ENCODE measurements at regions not wholly inside any gene's neighbourhood (a gene's known extent, or its start where the extent isn't known, plus 50 kb on each side); places are given as distances from the start of the nearest gene placed in this dataset.

DNA sequence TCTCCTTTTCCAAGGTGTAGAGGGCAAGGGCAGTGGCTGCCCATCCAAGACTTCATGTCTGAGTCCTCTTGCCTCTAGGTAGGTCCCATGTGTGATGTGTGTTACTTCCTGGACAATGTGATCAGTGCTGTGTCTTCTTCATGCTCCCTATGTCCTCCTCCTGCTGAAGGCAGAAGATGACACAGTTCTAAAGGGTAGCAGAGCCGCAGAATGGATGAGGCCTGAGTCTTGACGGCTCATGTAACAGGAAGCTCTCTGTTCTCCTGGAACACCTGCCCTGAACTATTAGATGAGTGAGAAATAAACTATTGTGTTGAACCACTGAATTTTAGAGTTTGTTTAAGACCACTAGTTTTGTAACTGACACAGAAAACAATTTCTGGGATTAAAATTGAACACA, 165.9 kb downstream of the NDFIP2 start:
- H3K9me3 ChIP-seq (replicated peaks in 1 of 2; ENCODE audit: control insufficient read depth in 2 of 2, insufficient read depth in 1 of 2, low read depth in 1 of 2, low read length in 2 of 2), result no peaks in the 10 kb centered on the region

DNA sequence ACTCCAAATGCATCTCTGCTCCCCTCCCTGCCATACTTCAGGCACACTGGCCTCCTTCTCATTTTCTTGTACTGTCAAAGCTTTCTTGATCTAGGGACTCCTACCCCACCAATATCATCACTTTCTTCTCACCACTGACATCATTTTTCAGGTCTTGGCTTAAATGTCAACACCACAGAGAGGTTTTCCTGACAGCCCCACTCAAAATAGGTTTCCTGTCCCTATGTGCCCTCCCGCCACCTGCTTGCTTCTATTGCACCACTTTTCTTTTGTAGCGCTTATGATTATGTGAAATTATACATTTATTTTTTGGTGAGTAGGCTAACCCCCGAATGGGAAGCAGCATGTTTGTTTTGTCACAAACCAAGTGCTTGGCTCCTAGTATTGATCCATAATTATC, 164.6 kb downstream of the NDFIP2 start:
- no CpG with 5 or more reads among the region's 3 CpGs for WGBS, 2 donors (ENCODE audit: extremely low coverage in 2 of 2, insufficient read length in 2 of 2, insufficient replicate concordance in 1 of 2)
- no peak for DNase-seq (ENCODE audit: low spot score)

More for the DNA sequence above, 165.9 kb downstream of the NDFIP2 start:
- no peaks in the 10 kb centered on the region for H3K79me1 ChIP-seq (ENCODE audit: low read depth, low read length)
- H3K4me1 ChIP-seq (ENCODE audit: control insufficient read depth in 2 of 2, insufficient read depth in 1 of 2, low read depth in 1 of 2, low read length in 2 of 2), result peaks cover 0 to 3% of the 10 kb centered on the region in 2 donors
- no peak overlapping the region for H3K4me3 ChIP-seq (ENCODE audit: low read length in 2 of 2)
- H2BK5ac ChIP-seq (ENCODE audit: low read length), result no peak overlapping the region
- no peak overlapping the region for H2BK15ac ChIP-seq (ENCODE audit: low read length)
- no peak overlapping the region for H2AFZ ChIP-seq (ENCODE audit: low read length)
- H3K4me2 ChIP-seq (ENCODE audit: insufficient read depth, low read length, poor library complexity, severe bottlenecking), result no peak overlapping the region
- H3K36me3 ChIP-seq (replicated peaks in 1 of 2; ENCODE audit: control insufficient read depth in 2 of 2, insufficient read depth in 2 of 2, low read length in 2 of 2), result no peaks in the 10 kb centered on the region
- H2AK5ac ChIP-seq (ENCODE audit: low read depth, low read length), result no peak overlapping the region
- no peaks in the 10 kb centered on the region for H3K27me3 ChIP-seq (ENCODE audit: control insufficient read depth in 3 of 3, insufficient read depth in 3 of 3, low read depth in 1 of 3, low read length in 3 of 3)
- H3K27ac ChIP-seq (replicated peaks; ENCODE audit: low read length), result no peak overlapping the region
- DNase-seq (ENCODE audit: low spot score), result no peak
- H3K9ac ChIP-seq (ENCODE audit: low read depth, low read length, poor library complexity), result no peak overlapping the region
- WGBS, 2 donors (ENCODE audit: extremely low coverage in 2 of 2, insufficient read length in 2 of 2, insufficient replicate concordance in 1 of 2), result no CpG with 5 or more reads among the region's 2 CpGs
- H2BK120ac ChIP-seq (ENCODE audit: low read depth, low read length), result no peak overlapping the region
- no peak overlapping the region for H3K23ac ChIP-seq (ENCODE audit: low read depth, low read length, poor library complexity)
- no peak overlapping the region for H3K14ac ChIP-seq (ENCODE audit: low read length)
- H2BK12ac ChIP-seq (ENCODE audit: low read length), result no peak overlapping the region
- no peak overlapping the region for H3K18ac ChIP-seq (ENCODE audit: low read length)
- H3K4ac ChIP-seq (ENCODE audit: low read length), result no peak overlapping the region
- no peak overlapping the region for H4K8ac ChIP-seq (ENCODE audit: low read depth, low read length)
- H4K91ac ChIP-seq (ENCODE audit: low read depth, low read length, poor library complexity), result no peak overlapping the region

DNA sequence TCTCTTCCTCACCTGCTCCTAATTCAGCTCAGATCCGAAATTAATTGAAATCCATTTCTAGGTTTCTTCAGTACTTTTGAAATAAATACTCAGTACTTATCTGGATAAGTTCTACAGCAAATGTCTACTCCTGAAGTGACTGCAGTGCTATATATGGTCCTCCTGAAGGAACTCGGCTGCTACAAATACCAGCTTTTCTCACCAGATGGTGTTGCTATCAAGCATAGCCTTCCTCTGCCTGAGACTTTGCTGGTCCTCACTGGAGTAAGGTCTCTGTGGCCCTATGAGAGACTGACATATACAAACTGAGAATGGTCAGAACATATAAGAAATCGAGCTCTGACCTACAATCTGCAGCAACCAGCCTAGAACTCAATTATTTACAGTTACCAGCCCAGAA, 161.6 kb downstream of the NDFIP2 start:
- no peaks in the 10 kb centered on the region for H3K79me1 ChIP-seq (ENCODE audit: low read depth, low read length)
- H3K36me3 ChIP-seq (replicated peaks in 1 of 2; ENCODE audit: control insufficient read depth in 2 of 2, insufficient read depth in 2 of 2, low read length in 2 of 2), result no peaks in the 10 kb centered on the region
- H3K9ac ChIP-seq (ENCODE audit: low read depth, low read length, poor library complexity), result no peak overlapping the region
- no peak overlapping the region for H2BK12ac ChIP-seq (ENCODE audit: low read length)
- no peak overlapping the region for H2BK120ac ChIP-seq (ENCODE audit: low read depth, low read length)
- H4K8ac ChIP-seq (ENCODE audit: low read depth, low read length), result no peak overlapping the region
- no peak overlapping the region for H3K4me3 ChIP-seq (ENCODE audit: low read length in 2 of 2)
- H4K91ac ChIP-seq (ENCODE audit: low read depth, low read length, poor library complexity), result no peak overlapping the region
- no peak overlapping the region for H3K4ac ChIP-seq (ENCODE audit: low read length)
- no peak overlapping the region for H2AFZ ChIP-seq (ENCODE audit: low read length)
- no peaks in the 10 kb centered on the region for H3K9me3 ChIP-seq (replicated peaks in 1 of 2; ENCODE audit: control insufficient read depth in 2 of 2, insufficient read depth in 1 of 2, low read depth in 1 of 2, low read length in 2 of 2)
- H3K27ac ChIP-seq (replicated peaks; ENCODE audit: low read length), result no peak overlapping the region
- no peak overlapping the region for H2BK5ac ChIP-seq (ENCODE audit: low read length)
- no peak overlapping the region for H3K23ac ChIP-seq (ENCODE audit: low read depth, low read length, poor library complexity)
- H3K4me2 ChIP-seq (ENCODE audit: insufficient read depth, low read length, poor library complexity, severe bottlenecking), result no peak overlapping the region
- DNase-seq (ENCODE audit: low spot score), result no peak
- H3K27me3 ChIP-seq (ENCODE audit: control insufficient read depth in 3 of 3, insufficient read depth in 3 of 3, low read depth in 1 of 3, low read length in 3 of 3), result no peaks in the 10 kb centered on the region
- H3K14ac ChIP-seq (ENCODE audit: low read length), result no peak overlapping the region
- no CpG with 5 or more reads among the region's 3 CpGs for WGBS, 2 donors (ENCODE audit: extremely low coverage in 2 of 2, insufficient read length in 2 of 2, insufficient replicate concordance in 1 of 2)
- no peak overlapping the region for H2AK5ac ChIP-seq (ENCODE audit: low read depth, low read length)
- H3K18ac ChIP-seq (ENCODE audit: low read length), result no peak overlapping the region
- H2BK15ac ChIP-seq (ENCODE audit: low read length), result no peak overlapping the region
- H3K4me1 ChIP-seq (ENCODE audit: control insufficient read depth in 2 of 2, insufficient read depth in 1 of 2, low read depth in 1 of 2, low read length in 2 of 2), result peaks cover 0 to 3% of the 10 kb centered on the region in 2 donors

More for the DNA sequence above, 164.6 kb downstream of the NDFIP2 start:
- H3K14ac ChIP-seq (ENCODE audit: low read length), result no peak overlapping the region
- no peak overlapping the region for H2BK12ac ChIP-seq (ENCODE audit: low read length)
- H3K23ac ChIP-seq (ENCODE audit: low read depth, low read length, poor library complexity), result no peak overlapping the region
- no peak overlapping the region for H2BK120ac ChIP-seq (ENCODE audit: low read depth, low read length)
- H2BK15ac ChIP-seq (ENCODE audit: low read length), result no peak overlapping the region
- H3K36me3 ChIP-seq (replicated peaks in 1 of 2; ENCODE audit: control insufficient read depth in 2 of 2, insufficient read depth in 2 of 2, low read length in 2 of 2), result no peaks in the 10 kb centered on the region
- H3K79me1 ChIP-seq (ENCODE audit: low read depth, low read length), result no peaks in the 10 kb centered on the region
- no peak overlapping the region for H3K27ac ChIP-seq (replicated peaks; ENCODE audit: low read length)
- no peaks in the 10 kb centered on the region for H3K9me3 ChIP-seq (replicated peaks in 1 of 2; ENCODE audit: control insufficient read depth in 2 of 2, insufficient read depth in 1 of 2, low read depth in 1 of 2, low read length in 2 of 2)
- H3K4me1 ChIP-seq (ENCODE audit: control insufficient read depth in 2 of 2, insufficient read depth in 1 of 2, low read depth in 1 of 2, low read length in 2 of 2), result peaks cover 0 to 3% of the 10 kb centered on the region in 2 donors
- no peak overlapping the region for H3K9ac ChIP-seq (ENCODE audit: low read depth, low read length, poor library complexity)
- H2AK5ac ChIP-seq (ENCODE audit: low read depth, low read length), result no peak overlapping the region
- no peaks in the 10 kb centered on the region for H3K27me3 ChIP-seq (ENCODE audit: control insufficient read depth in 3 of 3, insufficient read depth in 3 of 3, low read depth in 1 of 3, low read length in 3 of 3)
- H2AFZ ChIP-seq (ENCODE audit: low read length), result no peak overlapping the region
- H3K18ac ChIP-seq (ENCODE audit: low read length), result no peak overlapping the region
- H3K4me3 ChIP-seq (ENCODE audit: low read length in 2 of 2), result no peak overlapping the region
- H4K91ac ChIP-seq (ENCODE audit: low read depth, low read length, poor library complexity), result no peak overlapping the region
- H4K8ac ChIP-seq (ENCODE audit: low read depth, low read length), result no peak overlapping the region
- H3K4ac ChIP-seq (ENCODE audit: low read length), result no peak overlapping the region
- H2BK5ac ChIP-seq (ENCODE audit: low read length), result no peak overlapping the region
- no peak overlapping the region for H3K4me2 ChIP-seq (ENCODE audit: insufficient read depth, low read length, poor library complexity, severe bottlenecking)

DNA sequence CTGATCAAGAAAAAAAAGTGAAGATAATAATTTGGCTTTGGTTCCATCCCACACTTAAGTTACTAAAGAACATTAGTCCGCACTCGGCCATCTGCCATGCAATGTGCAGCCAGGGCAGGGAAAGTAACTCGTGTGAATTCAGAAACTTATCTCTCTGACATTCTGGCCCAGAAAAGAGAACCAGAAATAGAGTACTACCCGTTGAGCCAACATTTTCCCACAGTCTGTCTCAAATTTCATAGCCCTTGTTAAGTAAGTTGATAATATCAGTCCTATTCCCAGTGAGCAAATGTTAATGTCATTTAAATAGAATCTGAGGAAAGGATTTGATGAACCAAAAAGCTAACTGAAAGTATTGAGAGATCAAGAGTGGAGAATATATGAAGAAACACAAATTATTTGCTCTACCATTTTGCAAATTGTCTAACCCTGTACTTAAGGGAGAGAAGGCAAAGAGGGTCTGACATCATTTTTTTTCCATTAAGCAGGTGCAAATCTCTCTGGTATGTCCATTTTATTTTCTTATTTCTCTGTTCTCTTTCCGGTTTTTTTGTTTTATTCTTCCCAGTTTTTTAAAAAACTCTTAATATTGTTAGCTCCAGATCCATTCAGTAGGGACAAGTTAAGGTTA, 156.3 kb downstream of the NDFIP2 start:
- Histone ChIP-seq H3K27me3 (ENCODE audit: control insufficient read depth in 3 of 3, insufficient read depth in 3 of 3, low read depth in 1 of 3, low read length in 3 of 3) (no peaks in the 10 kb centered on the region), H2AFZ (ENCODE audit: low read length) (no peak overlapping the region), H2BK12ac (ENCODE audit: low read length) (no peak overlapping the region), H4K8ac (ENCODE audit: low read depth, low read length) (no peak overlapping the region), H3K36me3 (replicated peaks in 1 of 2; ENCODE audit: control insufficient read depth in 2 of 2, insufficient read depth in 2 of 2, low read length in 2 of 2) (no peaks in the 10 kb centered on the region), H2BK5ac (ENCODE audit: low read length) (no peak overlapping the region), H3K18ac (ENCODE audit: low read length) (no peak overlapping the region), H2BK120ac (ENCODE audit: low read depth, low read length) (no peak overlapping the region), H2BK15ac (ENCODE audit: low read length) (no peak overlapping the region), H3K23ac (ENCODE audit: low read depth, low read length, poor library complexity) (no peak overlapping the region), H3K4ac (ENCODE audit: low read length) (no peak overlapping the region), H3K4me3 (ENCODE audit: low read length in 2 of 2) (no peak overlapping the region), H3K79me1 (ENCODE audit: low read depth, low read length) (no peaks in the 10 kb centered on the region), H4K91ac (ENCODE audit: low read depth, low read length, poor library complexity) (no peak overlapping the region), H2AK5ac (ENCODE audit: low read depth, low read length) (no peak overlapping the region), H3K14ac (ENCODE audit: low read length) (no peak overlapping the region), H3K9ac (ENCODE audit: low read depth, low read length, poor library complexity) (no peak overlapping the region), H3K4me1 (ENCODE audit: control insufficient read depth in 2 of 2, insufficient read depth in 1 of 2, low read depth in 1 of 2, low read length in 2 of 2) (no peaks in the 10 kb centered on the region), H3K4me2 (ENCODE audit: insufficient read depth, low read length, poor library complexity, severe bottlenecking) (no peak overlapping the region), H3K27ac (replicated peaks; ENCODE audit: low read length) (no peak overlapping the region), H3K9me3 (replicated peaks in 1 of 2; ENCODE audit: control insufficient read depth in 2 of 2, insufficient read depth in 1 of 2, low read depth in 1 of 2, low read length in 2 of 2) (no peaks in the 10 kb centered on the region)
- DNase-seq (ENCODE audit: low spot score), result no peak
- WGBS, 2 donors (ENCODE audit: extremely low coverage in 2 of 2, insufficient read length in 2 of 2, insufficient replicate concordance in 1 of 2), result no CpG with 5 or more reads among the region's 5 CpGs

Data from neuronal stem cell (in vitro differentiated cells).